HG02885 (cell line): ENCODE measurements at regions not wholly inside any gene's neighbourhood (a gene's known extent, or its start where the extent isn't known, plus 50 kb on each side); places are given as distances from the start of the nearest gene placed in this dataset.

Source experiments
- ATAC-seq: cut with Tn5 transposase; IDR thresholded peaks from one replicate; pipeline ENCODE4 v1.9.1; 2021; ENCODE audit warnings: mild to moderate bottlenecking; ENCODE audit not compliant: unreplicated experiment, poor library complexity

GRCh38 chr17:79524213-79525187 lies 86.4 kb downstream of the RBFOX3 start:
- ATAC-seq: no peak

GRCh38 chr17:79522414-79522813 lies 88.4 kb downstream of the RBFOX3 start:
- no peak for ATAC-seq

- ATAC-seq: no peak
Measured at GRCh38 chr17:79521225-79521624, 89.6 kb downstream of the RBFOX3 start.

- no peak for ATAC-seq
Measured at GRCh38 chr17:79520167-79521165, 90.4 kb downstream of the RBFOX3 start.

GRCh38 chr17:79519601-79520000 lies 91.2 kb downstream of the RBFOX3 start:
- no peak for ATAC-seq

GRCh38 chr17:79518585-79519523 lies 92.0 kb downstream of the RBFOX3 start:
- no peak for ATAC-seq

GRCh38 chr17:79517827-79518584 lies 92.8 kb downstream of the RBFOX3 start:
- no peak for ATAC-seq

GRCh38 chr17:79515646-79516571 lies 94.9 kb downstream of the RBFOX3 start:
- no peak for ATAC-seq

GRCh38 chr17:79515110-79515509 lies 95.7 kb downstream of the RBFOX3 start:
- no peak for ATAC-seq

GRCh38 chr17:79513820-79514535 lies 96.9 kb downstream of the RBFOX3 start:
- no peak for ATAC-seq

GRCh38 chr17:79513206-79513605 lies 97.6 kb downstream of the RBFOX3 start:
- no peak for ATAC-seq

- ATAC-seq: no peak
Measured at GRCh38 chr17:79511471-79511870, 99.4 kb downstream of the RBFOX3 start.

- no peak for ATAC-seq
Measured at GRCh38 chr17:79510071-79510470, 100.8 kb downstream of the RBFOX3 start.

GRCh38 chr17:79509490-79509889 lies 101.4 kb downstream of the RBFOX3 start:
- ATAC-seq: no peak

- no peak for ATAC-seq
Measured at GRCh38 chr17:79509008-79509407, 101.8 kb downstream of the RBFOX3 start.

- ATAC-seq: no peak
Measured at GRCh38 chr17:79508291-79508716, 102.5 kb downstream of the RBFOX3 start.

GRCh38 chr17:79506955-79507354 lies 103.9 kb downstream of the RBFOX3 start:
- no peak for ATAC-seq
